RWPE2 (cell line): ENCODE measurements at regions not wholly inside any gene's neighbourhood (a gene's known extent, or its start where the extent isn't known, plus 50 kb on each side); places are given as distances from the start of the nearest gene placed in this dataset.
A peak's percentile ranks its signal among the peaks of the same experiment; 100 is the strongest.

Experiments used
- ATAC-seq: fragments of 200-7000 bp; cut with Tn5 transposase; 3 replicates; pipeline ENCODE4 v1.9.1; 2021; ENCODE audit warnings: low read depth
- DNase-seq: peaks from one replicate; pipeline ENCODE4 v3.0.0-alpha.2; 2020; ENCODE audit warnings: low spot score
- H3K27ac ChIP-seq: fragments of 450-650 bp; 2 replicates; pipeline ENCODE4 v1.5.1; 2017; ENCODE audit warnings: mild to moderate bottlenecking; ENCODE audit not compliant: poor library complexity, severe bottlenecking
- H3K27me3 ChIP-seq: fragments of 250-450 bp; sonication (Bioruptor Pico); 2 replicates; pipeline ENCODE4 v1.5.1; 2021; ENCODE audit warnings: mild to moderate bottlenecking, moderate library complexity; ENCODE audit not compliant: insufficient read depth, poor library complexity, severe bottlenecking
- H3K36me3 ChIP-seq: fragments of 250-450 bp; sonication (Bioruptor Pico); 2 replicates; pipeline ENCODE4 v1.5.1; 2020; ENCODE audit warnings: low read depth, mild to moderate bottlenecking, moderate library complexity
- H3K4me1 ChIP-seq: fragments of 250-450 bp; sonication (Bioruptor Pico); 2 replicates; pipeline ENCODE4 v1.5.1; 2021; ENCODE audit warnings: mild to moderate bottlenecking, moderate library complexity; ENCODE audit not compliant: insufficient read depth, poor library complexity, severe bottlenecking
- H3K4me3 ChIP-seq: fragments of 250-450 bp; sonication (Bioruptor Pico); 2 replicates; pipeline ENCODE4 v1.5.1; 2021; ENCODE audit warnings: mild to moderate bottlenecking, moderate library complexity; ENCODE audit not compliant: severe bottlenecking
- H3K9me3 ChIP-seq: fragments of 250-450 bp; sonication (Bioruptor Pico); 2 replicates; pipeline ENCODE4 v1.5.1; 2021; ENCODE audit warnings: mild to moderate bottlenecking, moderate library complexity; ENCODE audit not compliant: severe bottlenecking
- TF ChIP-seq, protein P1 (sequence below): fragments of 450-650 bp; IDR thresholded peaks from one replicate; pipeline ENCODE4 v1.5.1; 2017; ENCODE audit warnings: mild to moderate bottlenecking, moderate library complexity; ENCODE audit not compliant: poor library complexity, severe bottlenecking

DNA sequence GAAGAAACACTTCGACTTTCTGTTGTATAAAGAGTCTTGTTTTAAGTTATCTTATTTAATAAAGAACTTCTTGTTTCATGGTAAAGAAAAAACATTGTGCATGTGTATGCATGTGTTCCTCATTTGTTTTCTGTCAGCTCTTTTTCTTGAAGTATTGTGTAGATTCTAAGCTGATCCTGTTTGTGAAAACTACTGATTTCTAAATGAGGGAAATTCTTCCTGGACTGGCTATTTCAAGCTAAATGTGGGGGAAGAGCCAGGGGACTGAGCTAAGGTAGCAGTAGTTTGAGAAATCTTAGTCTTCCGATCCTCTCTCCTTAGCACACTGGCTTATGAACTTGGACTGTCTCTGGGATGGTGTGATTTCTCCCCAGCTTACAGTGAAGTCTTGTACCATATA, 56.4 kb upstream of the RBMS1 start:
- Histone ChIP-seq H3K4me3 (no peak overlapping the region), H3K4me1 (no peaks in the 10 kb centered on the region), H3K27ac (no peak overlapping the region), H3K36me3 (no peaks in the 10 kb centered on the region), H3K27me3 (no peaks in the 10 kb centered on the region), H3K9me3 (no peaks in the 10 kb centered on the region)
- DNase-seq (no peak), ATAC-seq (no peak)
- TF ChIP-seq, protein P1, sequence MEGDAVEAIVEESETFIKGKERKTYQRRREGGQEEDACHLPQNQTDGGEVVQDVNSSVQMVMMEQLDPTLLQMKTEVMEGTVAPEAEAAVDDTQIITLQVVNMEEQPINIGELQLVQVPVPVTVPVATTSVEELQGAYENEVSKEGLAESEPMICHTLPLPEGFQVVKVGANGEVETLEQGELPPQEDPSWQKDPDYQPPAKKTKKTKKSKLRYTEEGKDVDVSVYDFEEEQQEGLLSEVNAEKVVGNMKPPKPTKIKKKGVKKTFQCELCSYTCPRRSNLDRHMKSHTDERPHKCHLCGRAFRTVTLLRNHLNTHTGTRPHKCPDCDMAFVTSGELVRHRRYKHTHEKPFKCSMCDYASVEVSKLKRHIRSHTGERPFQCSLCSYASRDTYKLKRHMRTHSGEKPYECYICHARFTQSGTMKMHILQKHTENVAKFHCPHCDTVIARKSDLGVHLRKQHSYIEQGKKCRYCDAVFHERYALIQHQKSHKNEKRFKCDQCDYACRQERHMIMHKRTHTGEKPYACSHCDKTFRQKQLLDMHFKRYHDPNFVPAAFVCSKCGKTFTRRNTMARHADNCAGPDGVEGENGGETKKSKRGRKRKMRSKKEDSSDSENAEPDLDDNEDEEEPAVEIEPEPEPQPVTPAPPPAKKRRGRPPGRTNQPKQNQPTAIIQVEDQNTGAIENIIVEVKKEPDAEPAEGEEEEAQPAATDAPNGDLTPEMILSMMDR, result no peak

DNA sequence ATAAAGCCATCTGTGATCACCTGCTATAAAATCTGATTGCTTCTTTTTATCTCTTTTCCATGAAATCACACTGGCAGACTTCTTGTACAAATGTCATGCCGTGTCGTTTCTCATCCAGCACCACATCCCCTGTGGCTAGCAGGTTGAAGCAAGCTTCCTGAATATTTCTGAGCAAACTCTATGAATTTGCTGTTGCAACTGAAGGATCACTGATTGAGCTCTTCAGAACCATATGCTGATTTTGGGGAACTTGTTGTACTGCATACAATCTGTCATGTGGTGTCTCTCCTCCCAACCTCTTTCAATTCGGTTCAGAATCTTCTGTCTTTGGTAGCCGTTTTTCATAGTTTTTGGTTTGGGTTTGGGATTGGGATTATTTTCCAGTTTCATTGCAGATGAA, 57.7 kb upstream of the RBMS1 start:
- no peak for DNase-seq

DNA sequence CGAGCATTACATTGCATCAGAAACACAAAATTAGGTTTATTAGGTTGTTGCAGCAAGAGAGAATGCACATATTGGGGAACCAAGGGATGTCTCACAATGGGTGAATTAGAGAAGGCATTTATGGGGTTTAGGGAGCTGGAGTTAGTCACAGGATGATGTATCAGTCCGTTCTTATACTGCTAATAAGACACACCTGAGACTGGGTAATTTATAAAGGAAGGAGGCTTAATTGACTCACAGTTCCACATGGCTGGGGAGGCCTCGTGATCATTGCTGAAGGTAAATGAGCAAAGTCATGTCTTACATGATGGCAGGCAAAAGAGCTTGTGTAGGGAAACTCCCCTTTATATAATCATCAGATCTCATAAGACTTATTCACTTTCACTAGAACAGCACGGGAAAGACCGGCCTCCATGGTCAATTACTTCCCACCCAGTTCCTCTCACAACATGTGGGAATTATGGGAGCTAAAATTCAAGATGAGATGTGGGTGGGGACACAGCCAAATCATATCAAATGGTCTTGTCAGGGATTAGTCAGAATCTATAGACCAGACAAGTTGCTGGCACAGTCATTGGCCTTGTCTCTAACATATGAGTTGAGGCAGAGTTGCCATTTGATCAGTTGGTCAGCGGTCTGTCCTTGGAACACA, 61.9 kb upstream of the RBMS1 start:
- no peak for DNase-seq
- Histone ChIP-seq H3K9me3 (no peaks in the 10 kb centered on the region), H3K27me3 (no peaks in the 10 kb centered on the region), H3K36me3 (no peaks in the 10 kb centered on the region), H3K4me1 (no peaks in the 10 kb centered on the region), H3K27ac (no peak overlapping the region), H3K4me3 (no peak overlapping the region)
- TF ChIP-seq, protein P1, result no peak
- ATAC-seq, result peak; percentile 54; the same call in 1 of the 3 replicates

More for the DNA sequence above, 57.7 kb upstream of the RBMS1 start:
- H3K4me1 ChIP-seq, result no peaks in the 10 kb centered on the region
- no peak overlapping the region for H3K4me3 ChIP-seq
- no peaks in the 10 kb centered on the region for H3K9me3 ChIP-seq
- no peak for ATAC-seq
- no peaks in the 10 kb centered on the region for H3K27me3 ChIP-seq
- H3K36me3 ChIP-seq, result no peaks in the 10 kb centered on the region
- TF ChIP-seq, protein P1, result peak; percentile 15
- H3K27ac ChIP-seq, result no peak overlapping the region

DNA sequence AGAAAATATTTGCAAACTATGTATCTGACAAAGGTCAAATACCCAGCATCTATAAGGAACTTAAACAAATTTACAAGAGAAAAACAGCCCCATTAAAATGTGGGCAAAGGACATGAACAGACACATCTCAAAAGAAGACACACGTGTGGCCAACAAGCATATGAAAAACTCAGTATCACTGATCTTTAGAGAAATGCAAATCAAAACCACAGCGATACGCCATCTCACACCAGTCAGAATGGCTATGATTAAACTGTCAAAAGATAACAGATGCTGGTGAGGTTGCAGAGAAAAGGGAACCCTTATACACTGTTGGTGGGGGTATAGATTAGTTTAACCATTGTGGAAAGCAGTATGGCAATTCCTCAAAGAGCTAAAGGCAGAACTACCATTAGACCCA, 64.3 kb upstream of the RBMS1 start:
- Histone ChIP-seq H3K36me3 (no peaks in the 10 kb centered on the region), H3K27me3 (no peaks in the 10 kb centered on the region), H3K9me3 (no peaks in the 10 kb centered on the region), H3K4me3 (no peak overlapping the region), H3K4me1 (peaks cover 20% of the 10 kb centered on the region), H3K27ac (no peak overlapping the region)
- ATAC-seq (no peak), DNase-seq (no peak)
- TF ChIP-seq, protein P1, result no peak

DNA sequence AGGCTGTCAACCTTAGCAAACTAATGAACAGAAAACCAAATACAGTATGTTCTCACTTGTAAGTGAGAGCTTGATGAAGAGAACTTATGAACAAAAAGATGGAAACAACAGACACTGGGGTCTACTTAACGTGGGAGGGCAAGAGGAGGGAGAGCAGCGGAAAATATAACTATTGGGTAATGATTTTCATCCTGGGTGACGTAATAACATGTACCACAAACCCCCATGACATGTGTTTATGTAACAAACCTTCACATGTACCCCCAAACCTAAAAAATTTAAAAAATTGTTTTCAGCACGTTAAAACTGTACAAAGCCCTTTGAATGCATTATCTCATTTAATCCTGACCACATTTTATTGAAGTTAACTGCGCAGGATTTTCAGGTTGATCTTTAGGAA, 64.9 kb upstream of the RBMS1 start:
- DNase-seq (no peak), ATAC-seq (no peak)
- Histone ChIP-seq H3K36me3 (no peaks in the 10 kb centered on the region), H3K4me1 (peaks cover 24% of the 10 kb centered on the region), H3K27me3 (no peaks in the 10 kb centered on the region), H3K4me3 (no peak overlapping the region), H3K27ac (no peak overlapping the region), H3K9me3 (no peaks in the 10 kb centered on the region)
- TF ChIP-seq, protein P1, result no peak
